8988T (cell line): ENCODE measurements at regions not wholly inside any gene's neighbourhood (a gene's known extent, or its start where the extent isn't known, plus 50 kb on each side); places are given as distances from the start of the nearest gene placed in this dataset.
"Not testable (repeated sequence)": the region's sequence is repeated elsewhere in the genome, so short reads cannot be mapped to it uniquely, and the experiment has no call there.

Experiments
- DNase-seq: peaks from one replicate; pipeline ENCODE4 v3.0.0; 2011

GRCh38 chr4:82247171-82247570 is 126.6 kb downstream of the HNRNPD start:
- DNase-seq = no peak

- DNase-seq = no peak
Measured at GRCh38 chr4:82241534-82241933, 132.3 kb downstream of the HNRNPD start.

- no peak for DNase-seq
Measured at GRCh38 chr4:82240410-82240809, 133.4 kb downstream of the HNRNPD start.

- not testable (repeated sequence) for DNase-seq
Measured at GRCh38 chr4:82237142-82237541, 136.6 kb downstream of the HNRNPD start.

GRCh38 chr4:82235346-82235745 is 138.4 kb downstream of the HNRNPD start:
- DNase-seq = no peak

- no peak for DNase-seq
Measured at GRCh38 chr4:82232891-82233290, 140.9 kb downstream of the HNRNPD start.

- no peak for DNase-seq
Measured at GRCh38 chr4:82231806-82232205, 142.0 kb downstream of the HNRNPD start.

- no peak for DNase-seq
Measured at GRCh38 chr4:82230306-82230705, 143.5 kb downstream of the HNRNPD start.

- DNase-seq = no peak
Measured at GRCh38 chr4:82225030-82225429, 148.8 kb downstream of the HNRNPD start.

GRCh38 chr4:82223715-82224114 is 150.1 kb downstream of the HNRNPD start:
- no peak for DNase-seq

- DNase-seq = no peak
Measured at GRCh38 chr4:82219346-82219745, 154.4 kb downstream of the HNRNPD start.

GRCh38 chr4:82217986-82218715 is 155.6 kb downstream of the HNRNPD start:
- no peak for DNase-seq

GRCh38 chr4:82216219-82216618 is 157.6 kb downstream of the HNRNPD start:
- DNase-seq = no peak

GRCh38 chr4:82215800-82216199 is 158.0 kb downstream of the HNRNPD start:
- no peak for DNase-seq

- DNase-seq = no peak
Measured at GRCh38 chr4:82215039-82215438, 158.8 kb downstream of the HNRNPD start.

- DNase-seq = no peak
Measured at GRCh38 chr4:82213485-82214417, 160.0 kb downstream of the HNRNPD start.

GRCh38 chr4:82201805-82202641 is 171.8 kb downstream of the HNRNPD start:
- DNase-seq = no peak

GRCh38 chr4:82201303-82201702 is 172.5 kb downstream of the HNRNPD start:
- no peak for DNase-seq

GRCh38 chr4:82200046-82200445 is 173.7 kb downstream of the HNRNPD start:
- no peak for DNase-seq

GRCh38 chr4:82194329-82194728 is 179.5 kb downstream of the HNRNPD start:
- no peak for DNase-seq

- no peak for DNase-seq
Measured at GRCh38 chr4:82192017-82192673, 181.6 kb downstream of the HNRNPD start.

- no peak for DNase-seq
Measured at GRCh38 chr4:82181789-82182188, 192.0 kb downstream of the HNRNPD start.

GRCh38 chr4:82172186-82172585 is 201.6 kb downstream of the HNRNPD start:
- no peak for DNase-seq
